GM12891 (cell line): ENCODE measurements at regions not wholly inside any gene's neighbourhood (a gene's known extent, or its start where the extent isn't known, plus 50 kb on each side); places are given as distances from the start of the nearest gene placed in this dataset.

Source experiments
- DNase-seq: peaks from one replicate; pipeline ENCODE4 v3.0.0; 2011; ENCODE audit warnings: low spot score; ENCODE audit not compliant: insufficient read length
- FAIRE-seq: peaks from 2 replicates; lab custom pipeline; 2011; peaks lifted over from hg19 to GRCh38; lab: Jason Lieb, UNC
- PAX5 ChIP-seq: IDR thresholded peaks from 2 replicates; pipeline ENCODE4 v1.6.1; 2011; ENCODE audit warnings: low read length, moderate library complexity, mild to moderate bottlenecking; ENCODE audit not compliant: insufficient read depth, severe bottlenecking
- POLR2A ChIP-seq: IDR thresholded peaks from 2 replicates; pipeline ENCODE4 v1.6.1; 2011; ENCODE audit warnings: low read depth, low read length, control low read depth
- POLR2AphosphoS5 ChIP-seq: IDR thresholded peaks from 2 replicates; pipeline ENCODE4 v1.6.1; 2011; ENCODE audit warnings: low read depth, low read length, control low read depth
- POU2F2 ChIP-seq: IDR thresholded peaks from 2 replicates; pipeline ENCODE4 v1.6.1; 2011; ENCODE audit warnings: low read depth, mild to moderate bottlenecking, control low read depth, low read length, moderate library complexity
- SPI1 ChIP-seq: IDR thresholded peaks from 2 replicates; pipeline ENCODE4 v1.6.1; 2011; ENCODE audit warnings: low read depth, low read length, control low read depth
- TAF1 ChIP-seq: IDR thresholded peaks from 2 replicates; pipeline ENCODE4 v1.6.1; 2011; ENCODE audit warnings: low read depth, low read length, control low read depth

DNA sequence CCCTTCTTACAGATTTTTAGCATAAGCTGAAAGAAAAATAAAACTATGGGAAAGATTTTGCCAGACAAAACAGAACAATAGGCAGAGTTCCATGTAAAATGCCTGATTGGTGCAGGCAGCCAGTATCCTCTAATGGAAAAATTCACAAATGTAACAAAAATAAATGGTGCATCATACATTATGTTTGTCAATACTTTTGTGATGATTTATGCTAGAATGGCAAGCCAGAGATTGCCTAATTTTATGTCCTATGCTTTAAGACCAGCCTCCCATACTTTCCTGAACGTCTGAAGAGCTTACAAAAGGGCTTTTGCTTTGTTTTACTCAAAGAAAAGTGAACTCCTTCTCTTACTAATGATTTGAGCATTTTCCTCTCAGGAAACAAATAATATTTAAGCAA is 81.5 kb upstream of the KCNJ15 start:
- no peak for TF ChIP-seq PAX5
- no peak for TF ChIP-seq POLR2A
- no peak for TF ChIP-seq POU2F2
- no peak for TF ChIP-seq SPI1
- TF ChIP-seq POLR2AphosphoS5: no peak
- TF ChIP-seq TAF1: no peak
- DNase-seq (no peak), FAIRE-seq (no peak)

DNA sequence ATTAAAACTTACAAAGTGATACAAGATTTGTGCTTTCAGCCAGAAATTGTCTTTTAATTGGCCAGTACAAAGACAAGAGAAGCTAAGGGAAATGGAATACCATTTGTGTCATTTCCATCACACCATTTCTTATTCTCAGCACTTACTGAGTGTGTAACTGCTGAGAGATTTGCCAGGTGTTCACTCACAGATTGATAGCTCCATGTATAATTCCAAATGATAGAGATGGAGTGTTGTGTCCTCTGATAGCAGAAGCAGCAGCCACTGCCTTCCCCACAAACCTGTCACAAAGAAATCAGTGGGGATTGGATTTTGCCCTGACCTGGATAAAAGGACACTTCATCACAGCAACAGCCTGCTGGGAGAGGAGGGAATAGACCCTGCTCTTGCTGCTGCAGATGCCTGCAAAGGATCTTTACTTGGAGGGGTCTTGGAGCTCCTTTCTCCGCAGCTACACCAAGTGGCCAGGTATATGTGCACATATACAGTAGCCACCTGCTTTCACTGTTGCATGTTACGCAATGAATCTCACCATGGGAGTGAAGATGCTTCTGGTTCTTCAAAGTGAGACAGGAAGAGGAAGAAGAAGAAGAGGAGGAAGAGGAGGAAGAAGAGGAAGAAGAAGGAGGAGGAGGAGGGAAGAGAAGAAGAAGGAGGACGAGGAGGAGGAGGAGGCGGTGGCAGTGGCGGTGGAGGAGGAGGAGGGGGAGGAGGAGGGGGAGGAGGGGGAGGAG is 78.7 kb upstream of the KCNJ15 start:
- FAIRE-seq (no peak), DNase-seq (no peak)
- TF ChIP-seq POLR2A (no peak), POLR2AphosphoS5 (no peak), SPI1 (no peak), PAX5 (no peak), POU2F2 (no peak), TAF1 (no peak)

DNA sequence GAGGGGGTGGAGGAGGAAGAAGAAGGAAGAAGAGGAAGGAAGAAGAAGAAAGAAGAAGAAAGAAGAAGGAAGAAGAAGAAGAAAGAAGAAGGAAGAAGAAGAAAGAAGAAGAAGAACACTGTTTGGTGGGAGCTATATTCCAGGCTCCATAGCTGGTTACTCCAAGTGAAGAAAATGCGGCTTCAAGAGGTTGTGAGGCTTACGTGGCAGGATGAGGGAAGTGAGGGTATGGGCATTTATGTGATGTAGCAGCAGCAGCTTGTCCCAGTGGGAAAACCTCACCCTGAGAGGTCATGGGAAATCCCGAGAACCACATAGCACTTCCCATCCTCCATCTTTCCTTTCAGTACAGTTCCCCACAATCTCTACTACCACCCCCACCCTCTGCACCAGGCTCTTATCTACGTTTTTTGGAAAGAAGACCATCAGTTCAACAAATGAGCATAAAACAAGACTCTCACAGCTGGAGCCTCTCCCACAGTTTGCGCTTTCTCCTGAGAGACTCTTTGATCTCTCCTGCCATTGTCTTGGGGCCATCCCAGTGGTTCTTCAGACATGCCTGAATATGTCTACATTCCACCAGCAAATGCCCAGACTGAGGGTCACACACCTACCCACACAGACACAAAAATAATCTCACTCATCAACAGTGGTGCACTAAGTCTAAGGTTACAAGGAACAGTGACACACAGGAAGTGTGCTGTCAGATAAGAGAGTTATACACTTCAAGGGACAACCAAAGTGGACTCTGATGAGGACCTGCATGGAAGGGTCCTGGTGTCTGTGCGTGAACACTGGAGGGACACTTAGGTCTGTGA is 77.9 kb upstream of the KCNJ15 start:
- TF ChIP-seq PAX5 (no peak), POU2F2 (no peak), TAF1 (no peak), POLR2AphosphoS5 (no peak), POLR2A (no peak), SPI1 (no peak)
- FAIRE-seq (no peak), DNase-seq (no peak)

GRCh38 chr21:38179511-38179910 is 77.3 kb upstream of the KCNJ15 start:
- no peak for FAIRE-seq
- no peak for TF ChIP-seq POLR2AphosphoS5
- TF ChIP-seq TAF1: no peak
- no peak for TF ChIP-seq POLR2A
- TF ChIP-seq PAX5: no peak
- TF ChIP-seq SPI1: no peak
- no peak for TF ChIP-seq POU2F2
- DNase-seq: no peak

DNA sequence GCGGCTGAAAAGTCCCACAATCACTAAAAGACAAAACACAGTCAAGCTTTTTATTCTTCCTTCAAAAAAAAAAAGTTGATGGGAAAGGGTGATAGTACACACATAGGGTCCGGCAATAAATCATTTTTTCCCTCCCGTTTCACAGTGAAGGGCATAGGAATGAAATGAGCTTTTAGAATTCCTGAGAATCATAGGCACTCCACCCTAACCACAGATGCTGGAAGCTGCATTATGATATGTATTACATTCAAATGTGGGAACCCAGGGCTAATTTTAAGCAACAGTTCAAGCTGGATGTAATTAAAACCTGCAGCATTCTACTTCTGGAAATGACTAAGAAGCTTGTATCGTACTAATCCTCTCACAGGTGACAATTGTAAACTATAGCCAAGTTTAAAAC is 75.7 kb upstream of the KCNJ15 start:
- TF ChIP-seq POLR2AphosphoS5 (no peak), PAX5 (no peak), POU2F2 (no peak), SPI1 (no peak), TAF1 (no peak), POLR2A (no peak)
- FAIRE-seq: no peak

DNA sequence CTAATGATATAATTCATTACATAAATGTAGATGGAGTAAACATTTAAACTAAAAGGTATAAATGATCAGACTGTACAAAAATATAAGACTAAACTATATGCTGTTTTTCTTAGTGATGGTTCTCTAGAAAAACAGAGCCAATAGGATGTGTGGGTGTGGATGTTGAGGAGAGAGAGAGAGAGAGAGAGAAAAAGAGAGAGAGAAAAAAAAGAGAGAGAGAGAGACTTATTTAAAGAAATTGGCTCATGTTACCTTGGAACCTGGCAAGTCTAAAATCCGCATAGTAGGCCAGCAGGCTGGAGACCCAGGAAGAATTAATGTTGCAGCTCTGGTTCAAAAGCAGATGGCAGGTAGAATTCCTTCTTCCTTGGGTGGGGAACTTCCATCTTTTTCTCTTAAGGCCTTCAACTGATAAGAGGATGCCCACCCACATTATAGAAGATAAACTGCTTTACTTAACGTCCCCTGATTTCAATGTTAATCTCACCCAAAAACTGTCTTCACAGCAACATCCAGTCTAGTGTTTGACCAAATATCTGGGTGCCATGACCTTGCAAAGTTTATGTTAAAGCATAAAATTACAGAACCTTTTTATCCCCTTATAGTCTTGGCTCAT is 74.3 kb upstream of the KCNJ15 start:
- FAIRE-seq (no peak), DNase-seq (no peak)
- TF ChIP-seq POU2F2: no peak
- no peak for TF ChIP-seq PAX5
- TF ChIP-seq TAF1: no peak
- no peak for TF ChIP-seq POLR2A
- no peak for TF ChIP-seq POLR2AphosphoS5

More for the DNA sequence above, 75.7 kb upstream of the KCNJ15 start:
- no peak for DNase-seq

DNA sequence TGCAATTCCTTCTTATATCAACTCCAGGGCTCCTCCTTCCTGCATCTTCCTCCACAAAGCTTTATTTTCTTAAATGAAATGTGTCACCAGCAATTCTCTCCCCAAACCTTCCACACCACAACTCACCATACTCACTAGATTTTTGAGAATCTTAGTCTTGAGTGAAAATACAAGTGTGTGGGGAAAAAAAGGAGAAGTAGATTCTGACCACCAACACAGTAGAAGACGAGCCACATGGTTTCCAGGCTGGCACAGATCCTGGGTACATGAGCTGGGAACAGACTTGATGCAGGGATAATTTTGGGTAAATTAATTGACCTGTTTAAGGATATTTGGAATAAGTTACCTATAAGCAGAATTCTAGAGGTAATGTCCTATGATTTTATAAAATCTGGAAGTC is 72.8 kb upstream of the KCNJ15 start:
- FAIRE-seq: no peak
- no peak for TF ChIP-seq POLR2A
- TF ChIP-seq PAX5: no peak
- TF ChIP-seq SPI1: no peak
- TF ChIP-seq POU2F2: no peak
- no peak for TF ChIP-seq TAF1
- no peak for TF ChIP-seq POLR2AphosphoS5
- DNase-seq: no peak

- FAIRE-seq: no peak
- DNase-seq: no peak
- TF ChIP-seq PAX5 (no peak), POLR2AphosphoS5 (no peak), TAF1 (no peak), SPI1 (no peak), POU2F2 (no peak)
Observed at GRCh38 chr21:38186661-38187270, 70.0 kb upstream of the KCNJ15 start.

DNA sequence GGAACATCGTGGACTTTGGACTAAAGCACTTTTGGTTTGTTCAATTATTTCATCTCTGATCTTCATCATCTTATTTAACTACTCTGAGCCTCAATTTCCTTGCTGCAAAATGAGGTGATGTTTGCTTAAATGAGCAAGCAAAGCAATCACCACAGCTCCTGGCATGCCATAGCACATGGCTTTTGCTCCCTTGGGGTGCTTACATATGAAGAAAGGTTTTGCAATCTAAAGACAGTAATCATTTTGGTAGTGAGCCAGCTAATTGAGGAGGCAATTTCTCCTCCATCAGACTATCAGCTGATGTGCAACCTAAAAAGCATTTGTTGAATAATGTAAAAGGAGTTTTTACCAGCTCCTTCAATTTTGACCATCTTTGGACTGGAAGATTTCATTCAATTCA is 68.8 kb upstream of the KCNJ15 start:
- DNase-seq (no peak), FAIRE-seq (no peak)
- TF ChIP-seq POU2F2: no peak
- TF ChIP-seq POLR2AphosphoS5: no peak
- no peak for TF ChIP-seq TAF1
- no peak for TF ChIP-seq SPI1
- TF ChIP-seq PAX5: no peak
- TF ChIP-seq POLR2A: no peak
